GM12865 (cell line): ENCODE measurements at regions not wholly inside any gene's neighbourhood (a gene's known extent, or its start where the extent isn't known, plus 50 kb on each side); places are given as distances from the start of the nearest gene placed in this dataset.

ENCODE experiments used
- DNase-seq: peaks from one replicate; pipeline ENCODE4 v3.0.0; 2010; ENCODE audit warnings: low read depth
- H3K4me3 ChIP-seq: 2 replicates; pipeline ENCODE4 v1.5.1; 2011; ENCODE audit warnings: mild to moderate bottlenecking, low read depth, low read length, control low read depth
- CTCF ChIP-seq: IDR thresholded peaks from 2 replicates; pipeline ENCODE4 v1.5.1; 2011; ENCODE audit warnings: low read length, control low read depth, low read depth, inconsistent platforms; ENCODE audit not compliant: insufficient read depth; ENCODE audit errors: missing control alignments

- no peak for DNase-seq
- no peak overlapping the region for H3K4me3 ChIP-seq
- no peak for TF ChIP-seq CTCF
Observed at GRCh38 chr16:6918646-6919045, 414.0 kb upstream of the RBFOX1 start.

GRCh38 chr16:6916946-6917345, 415.7 kb upstream of the RBFOX1 start:
- no peak overlapping the region for H3K4me3 ChIP-seq
- TF ChIP-seq CTCF = no peak
- no peak for DNase-seq

GRCh38 chr16:6913566-6913965, 419.1 kb upstream of the RBFOX1 start:
- TF ChIP-seq CTCF = no peak
- no peak overlapping the region for H3K4me3 ChIP-seq
- DNase-seq = no peak

DNA sequence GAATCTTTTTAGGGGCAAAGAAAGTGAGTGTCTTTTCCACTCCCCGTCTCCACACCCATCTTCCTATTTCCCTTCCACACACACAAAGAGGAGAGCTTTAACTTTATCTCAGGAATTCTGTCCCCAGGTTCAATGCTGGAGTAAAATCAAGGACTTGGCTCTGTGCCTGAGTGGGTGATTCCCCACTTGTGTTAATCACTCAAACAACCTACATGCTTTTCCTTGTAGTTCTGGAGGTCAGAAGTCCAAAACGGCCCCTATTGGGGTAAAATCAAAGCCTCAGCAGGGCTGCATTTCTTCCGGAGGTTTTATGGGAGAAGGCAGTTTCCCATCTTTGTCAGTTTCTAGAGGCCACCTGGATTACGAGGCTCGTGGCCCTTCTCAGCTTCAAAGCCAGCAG, 422.3 kb upstream of the RBFOX1 start:
- H3K4me3 ChIP-seq = no peak overlapping the region
- no peak for DNase-seq
- TF ChIP-seq CTCF = no peak

DNA sequence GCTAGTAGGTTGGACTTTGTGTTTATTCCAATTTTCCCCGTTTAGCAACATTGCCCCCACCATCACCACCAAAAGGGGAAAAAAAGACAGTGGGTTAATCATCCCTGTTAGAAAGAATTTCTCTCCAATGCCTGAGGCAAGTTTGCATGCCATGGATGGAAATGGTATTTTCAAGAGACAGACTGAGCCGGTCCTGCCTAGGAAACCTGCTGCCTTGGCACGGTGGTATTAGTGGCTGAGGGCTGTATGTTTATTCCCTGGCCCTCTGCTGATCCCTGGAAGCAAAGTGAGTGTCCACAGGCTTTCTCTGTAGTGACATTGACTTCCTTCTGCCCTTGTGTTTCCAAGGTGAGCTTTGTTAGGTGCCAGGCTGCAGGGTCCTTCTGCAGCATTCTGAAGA, 427.0 kb upstream of the RBFOX1 start:
- no peak overlapping the region for H3K4me3 ChIP-seq
- TF ChIP-seq CTCF = no peak
- DNase-seq = no peak

GRCh38 chr16:6903671-6904070, 429.0 kb upstream of the RBFOX1 start:
- no peak for TF ChIP-seq CTCF
- no peak for DNase-seq
- no peak overlapping the region for H3K4me3 ChIP-seq

GRCh38 chr16:6898896-6899295, 433.7 kb upstream of the RBFOX1 start:
- H3K4me3 ChIP-seq = no peak overlapping the region
- no peak for TF ChIP-seq CTCF
- DNase-seq = no peak
